ENCODE measurements at regions not wholly inside any gene's neighbourhood (a gene's known extent, or its start where the extent isn't known, plus 50 kb on each side); places are given as distances from the start of the nearest gene placed in this dataset.

- TF ChIP-seq, protein P1, sequence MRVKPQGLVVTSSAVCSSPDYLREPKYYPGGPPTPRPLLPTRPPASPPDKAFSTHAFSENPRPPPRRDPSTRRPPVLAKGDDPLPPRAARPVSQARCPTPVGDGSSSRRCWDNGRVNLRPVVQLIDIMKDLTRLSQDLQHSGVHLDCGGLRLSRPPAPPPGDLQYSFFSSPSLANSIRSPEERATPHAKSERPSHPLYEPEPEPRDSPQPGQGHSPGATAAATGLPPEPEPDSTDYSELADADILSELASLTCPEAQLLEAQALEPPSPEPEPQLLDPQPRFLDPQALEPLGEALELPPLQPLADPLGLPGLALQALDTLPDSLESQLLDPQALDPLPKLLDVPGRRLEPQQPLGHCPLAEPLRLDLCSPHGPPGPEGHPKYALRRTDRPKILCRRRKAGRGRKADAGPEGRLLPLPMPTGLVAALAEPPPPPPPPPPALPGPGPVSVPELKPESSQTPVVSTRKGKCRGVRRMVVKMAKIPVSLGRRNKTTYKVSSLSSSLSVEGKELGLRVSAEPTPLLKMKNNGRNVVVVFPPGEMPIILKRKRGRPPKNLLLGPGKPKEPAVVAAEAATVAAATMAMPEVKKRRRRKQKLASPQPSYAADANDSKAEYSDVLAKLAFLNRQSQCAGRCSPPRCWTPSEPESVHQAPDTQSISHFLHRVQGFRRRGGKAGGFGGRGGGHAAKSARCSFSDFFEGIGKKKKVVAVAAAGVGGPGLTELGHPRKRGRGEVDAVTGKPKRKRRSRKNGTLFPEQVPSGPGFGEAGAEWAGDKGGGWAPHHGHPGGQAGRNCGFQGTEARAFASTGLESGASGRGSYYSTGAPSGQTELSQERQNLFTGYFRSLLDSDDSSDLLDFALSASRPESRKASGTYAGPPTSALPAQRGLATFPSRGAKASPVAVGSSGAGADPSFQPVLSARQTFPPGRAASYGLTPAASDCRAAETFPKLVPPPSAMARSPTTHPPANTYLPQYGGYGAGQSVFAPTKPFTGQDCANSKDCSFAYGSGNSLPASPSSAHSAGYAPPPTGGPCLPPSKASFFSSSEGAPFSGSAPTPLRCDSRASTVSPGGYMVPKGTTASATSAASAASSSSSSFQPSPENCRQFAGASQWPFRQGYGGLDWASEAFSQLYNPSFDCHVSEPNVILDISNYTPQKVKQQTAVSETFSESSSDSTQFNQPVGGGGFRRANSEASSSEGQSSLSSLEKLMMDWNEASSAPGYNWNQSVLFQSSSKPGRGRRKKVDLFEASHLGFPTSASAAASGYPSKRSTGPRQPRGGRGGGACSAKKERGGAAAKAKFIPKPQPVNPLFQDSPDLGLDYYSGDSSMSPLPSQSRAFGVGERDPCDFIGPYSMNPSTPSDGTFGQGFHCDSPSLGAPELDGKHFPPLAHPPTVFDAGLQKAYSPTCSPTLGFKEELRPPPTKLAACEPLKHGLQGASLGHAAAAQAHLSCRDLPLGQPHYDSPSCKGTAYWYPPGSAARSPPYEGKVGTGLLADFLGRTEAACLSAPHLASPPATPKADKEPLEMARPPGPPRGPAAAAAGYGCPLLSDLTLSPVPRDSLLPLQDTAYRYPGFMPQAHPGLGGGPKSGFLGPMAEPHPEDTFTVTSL (CRISPR knock-in tag; IDR thresholded peaks at IDR 0.05; ENCODE audit: borderline replicate concordance): no peak
- TF ChIP-seq MLLT10 (CRISPR knock-in tag; IDR thresholded peaks at IDR 0.05): no peak
- no peak for TF ChIP-seq ZNF276 (CRISPR knock-in tag; IDR thresholded peaks at IDR 0.05; ENCODE audit: low read depth)
- TF ChIP-seq, protein P2, sequence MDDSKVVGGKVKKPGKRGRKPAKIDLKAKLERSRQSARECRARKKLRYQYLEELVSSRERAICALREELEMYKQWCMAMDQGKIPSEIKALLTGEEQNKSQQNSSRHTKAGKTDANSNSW (CRISPR knock-in tag; IDR thresholded peaks at IDR 0.05; ENCODE audit: borderline replicate concordance): no peak
- no peak for TF ChIP-seq ZNF205 (CRISPR knock-in tag; IDR thresholded peaks at IDR 0.05)
- TF ChIP-seq, protein P3, sequence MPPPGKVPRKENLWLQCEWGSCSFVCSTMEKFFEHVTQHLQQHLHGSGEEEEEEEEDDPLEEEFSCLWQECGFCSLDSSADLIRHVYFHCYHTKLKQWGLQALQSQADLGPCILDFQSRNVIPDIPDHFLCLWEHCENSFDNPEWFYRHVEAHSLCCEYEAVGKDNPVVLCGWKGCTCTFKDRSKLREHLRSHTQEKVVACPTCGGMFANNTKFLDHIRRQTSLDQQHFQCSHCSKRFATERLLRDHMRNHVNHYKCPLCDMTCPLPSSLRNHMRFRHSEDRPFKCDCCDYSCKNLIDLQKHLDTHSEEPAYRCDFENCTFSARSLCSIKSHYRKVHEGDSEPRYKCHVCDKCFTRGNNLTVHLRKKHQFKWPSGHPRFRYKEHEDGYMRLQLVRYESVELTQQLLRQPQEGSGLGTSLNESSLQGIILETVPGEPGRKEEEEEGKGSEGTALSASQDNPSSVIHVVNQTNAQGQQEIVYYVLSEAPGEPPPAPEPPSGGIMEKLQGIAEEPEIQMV (CRISPR knock-in tag; IDR thresholded peaks at IDR 0.05; ENCODE audit: low read depth): no peak
- TF ChIP-seq ZNF704 (CRISPR knock-in tag; IDR thresholded peaks at IDR 0.05; ENCODE audit: borderline replicate concordance): no peak
- TF ChIP-seq ZNF780A (CRISPR knock-in tag; IDR thresholded peaks at IDR 0.05): no peak
These were observed 131.0 kb upstream of the HMCN1 start (continued) for GRCh38 chr1:185603158-185603557.
